Upper lobe of left lung (tissue), 6 donors: ENCODE measurements at regions not wholly inside any gene's neighbourhood (a gene's known extent, or its start where the extent isn't known, plus 50 kb on each side); places are given as distances from the start of the nearest gene placed in this dataset.

ENCODE experiments used
- ATAC-seq, 2 donors: fragments of 200-7000 bp; cut with Tn5 transposase; one replicate each; pipeline ENCODE4 v1.9.1; 2022; ENCODE audit warnings: mild to moderate bottlenecking in 2 of 2, moderate library complexity in 2 of 2; ENCODE audit not compliant: low FRiP score in 2 of 2
- DNase-seq, 2 donors: peaks; one replicate each; pipeline ENCODE4 v3.0.0-alpha.2; 2019 to 2020
- H3K27ac ChIP-seq, 4 donors: fragments of 200-600 bp; sonication (generic); one replicate each; pipeline ENCODE4 v1.5.1; 2016 to 2019
- H3K27me3 ChIP-seq, 4 donors: fragments of 200-600 bp; sonication (generic); one replicate each; pipeline ENCODE4 v1.5.1; 2017 to 2019
- H3K36me3 ChIP-seq, 4 donors: fragments of 200-600 bp; sonication (generic); one replicate each; pipeline ENCODE4 v1.5.1; 2016 to 2019
- H3K4me1 ChIP-seq, 4 donors: fragments of 200-600 bp; sonication (generic); one replicate each; pipeline ENCODE4 v1.5.1; 2018 to 2019
- H3K4me3 ChIP-seq, 4 donors: fragments of 200-600 bp; sonication (generic); one replicate each; pipeline ENCODE4 v1.5.1; 2017 to 2019; ENCODE audit warnings: mild to moderate bottlenecking in 2 of 4, moderate library complexity in 1 of 4
- H3K9me3 ChIP-seq, 4 donors: fragments of 200-600 bp; sonication (generic); one replicate each; pipeline ENCODE4 v1.5.1; 2018 to 2019
- CTCF ChIP-seq, 6 experiments: fragments of 450-650 bp in 4 of 6; fragments of 200-600 bp in 2 of 6; sonication (generic) in 2 of 6; IDR thresholded peaks; one replicate each; pipeline ENCODE4 v1.5.1; 2016 to 2019; ENCODE audit warnings: antibody characterized with exemption in 6 of 6
- EP300 ChIP-seq, 4 donors: sonication (generic); formaldehyde crosslinking; IDR thresholded peaks; one replicate each; pipeline ENCODE4 v1.5.1; 2017; ENCODE audit warnings: antibody characterized with exemption in 4 of 4, control low read depth in 2 of 4
- POLR2A ChIP-seq, 4 donors: fragments of 450-650 bp; IDR thresholded peaks; one replicate each; pipeline ENCODE4 v1.5.1; 2016 to 2017; ENCODE audit warnings: antibody characterized with exemption in 4 of 4, mild to moderate bottlenecking in 2 of 4
- POLR2AphosphoS5 ChIP-seq, 2 donors: sonication (generic); formaldehyde crosslinking; IDR thresholded peaks; one replicate each; pipeline ENCODE4 v1.5.1; 2017; ENCODE audit warnings: antibody characterized with exemption in 2 of 2
- WGBS, 2 donors: methylation state at CpG; one replicate each; pipeline ENCODE4 v1.1.5; 2017 to 2018; 5-methylcytosine and 5-hydroxymethylcytosine counted together
- donor health status: DM: no; HTN: no; CAD: no; lungs with moderate emphysema.
- donor health status: DM: no; HTN: yes; CAD: no; lungs with severe emphysema.

GRCh38 chr1:118828038-118828437, 160.1 kb downstream of the TBX15 start:
- Histone ChIP-seq H3K27me3 (no peaks in the 10 kb centered on the region), H3K27ac (no peak overlapping the region), H3K4me1 (no peaks in the 10 kb centered on the region), H3K36me3 (no peaks in the 10 kb centered on the region), H3K9me3 (peaks cover 0 to 6% (median 0%) of the 10 kb centered on the region in 4 donors), H3K4me3 (no peak overlapping the region)
- TF ChIP-seq POLR2A (IDR thresholded peaks at IDR 0.05) (no peak), POLR2AphosphoS5 (IDR thresholded peaks at IDR 0.05) (no peak), EP300 (IDR thresholded peaks at IDR 0.05) (no peak), CTCF (IDR thresholded peaks at IDR 0.05) (no peak)
- no peak for ATAC-seq
- no peak for DNase-seq

- ATAC-seq = no peak
- Histone ChIP-seq H3K4me3 (no peak overlapping the region), H3K4me1 (no peaks in the 10 kb centered on the region), H3K27me3 (no peaks in the 10 kb centered on the region), H3K36me3 (no peaks in the 10 kb centered on the region), H3K27ac (no peak overlapping the region), H3K9me3 (peaks cover 0 to 6% (median 0%) of the 10 kb centered on the region in 4 donors)
- no peak for DNase-seq
- no peak for TF ChIP-seq EP300 (IDR thresholded peaks at IDR 0.05)
- TF ChIP-seq POLR2A (IDR thresholded peaks at IDR 0.05) = no peak
- no peak for TF ChIP-seq CTCF (IDR thresholded peaks at IDR 0.05)
- TF ChIP-seq POLR2AphosphoS5 (IDR thresholded peaks at IDR 0.05) = no peak
- WGBS, 2 donors = 66 to 79% methylated on average over 1 of the region's 1 CpG
Measured at GRCh38 chr1:118827636-118828035, 160.5 kb downstream of the TBX15 start.

- Histone ChIP-seq H3K9me3 (peaks cover 0 to 6% (median 0%) of the 10 kb centered on the region in 4 donors), H3K27ac (no peak overlapping the region), H3K4me3 (no peak overlapping the region), H3K36me3 (no peaks in the 10 kb centered on the region), H3K27me3 (no peaks in the 10 kb centered on the region), H3K4me1 (no peaks in the 10 kb centered on the region)
- DNase-seq (no peak), ATAC-seq (no peak)
- TF ChIP-seq CTCF (IDR thresholded peaks at IDR 0.05) (no peak), EP300 (IDR thresholded peaks at IDR 0.05) (no peak), POLR2A (IDR thresholded peaks at IDR 0.05) (no peak)
- 73 to 77% methylated on average over 3 of the region's 3 CpGs for WGBS, 2 donors
Measured at GRCh38 chr1:118827207-118827606, 160.9 kb downstream of the TBX15 start.

DNA sequence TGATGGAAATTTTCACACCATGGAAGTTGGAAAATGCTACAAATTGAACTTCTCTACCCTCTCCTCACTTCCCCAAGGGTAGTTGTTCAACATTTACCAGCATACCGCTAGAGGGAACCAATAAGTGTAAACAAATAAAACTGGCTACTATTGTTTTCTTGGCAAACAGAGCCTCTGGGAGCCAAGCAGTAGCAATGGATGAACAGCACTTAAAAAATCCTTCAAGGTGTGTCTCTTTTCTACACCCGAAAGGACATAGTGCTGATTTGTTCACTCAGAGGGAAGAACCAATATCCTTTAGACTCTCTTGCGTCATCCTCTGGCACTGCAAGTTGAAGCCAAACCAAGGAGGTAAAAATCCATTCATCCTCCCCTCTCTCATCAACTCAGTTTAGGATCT, 161.5 kb downstream of the TBX15 start:
- WGBS, 2 donors = 57 to 65% methylated on average over 3 of the region's 3 CpGs
- Histone ChIP-seq H3K27ac (no peak overlapping the region), H3K36me3 (no peaks in the 10 kb centered on the region), H3K9me3 (peaks cover 0 to 6% (median 0%) of the 10 kb centered on the region in 4 donors), H3K4me1 (no peaks in the 10 kb centered on the region), H3K27me3 (no peaks in the 10 kb centered on the region), H3K4me3 (no peak overlapping the region)
- ATAC-seq = no peak
- DNase-seq = no peak
- no peak for TF ChIP-seq POLR2A (IDR thresholded peaks at IDR 0.05)
- no peak for TF ChIP-seq POLR2AphosphoS5 (IDR thresholded peaks at IDR 0.05)
- TF ChIP-seq CTCF (IDR thresholded peaks at IDR 0.05) = no peak
- TF ChIP-seq EP300 (IDR thresholded peaks at IDR 0.05) = no peak

- TF ChIP-seq POLR2AphosphoS5 (IDR thresholded peaks at IDR 0.05) = no peak
- TF ChIP-seq POLR2A (IDR thresholded peaks at IDR 0.05) = no peak
- no peak for TF ChIP-seq CTCF (IDR thresholded peaks at IDR 0.05)
- no peak for TF ChIP-seq EP300 (IDR thresholded peaks at IDR 0.05)
- DNase-seq (no peak), ATAC-seq (no peak)
- H3K4me3 ChIP-seq = no peak overlapping the region
- no peaks in the 10 kb centered on the region for H3K27me3 ChIP-seq
- no peaks in the 10 kb centered on the region for H3K9me3 ChIP-seq
- H3K4me1 ChIP-seq = no peaks in the 10 kb centered on the region
- no peaks in the 10 kb centered on the region for H3K36me3 ChIP-seq
- no peak overlapping the region for H3K27ac ChIP-seq
Measured at GRCh38 chr1:118825619-118826018, 162.5 kb downstream of the TBX15 start.
